Heart left ventricle (tissue), 16 donors: ENCODE measurements at regions not wholly inside any gene's neighbourhood (a gene's known extent, or its start where the extent isn't known, plus 50 kb on each side); places are given as distances from the start of the nearest gene placed in this dataset.
A peak's percentile ranks its signal among the peaks of the same experiment; 100 is the strongest.

ENCODE experiments used
- ATAC-seq, 4 donors: fragments of 200-7000 bp; cut with Tn5 transposase; one replicate each; pipeline ENCODE4 v1.9.1; 2020 to 2022; ENCODE audit warnings: moderate library complexity in 4 of 4, mild to moderate bottlenecking in 3 of 4, moderate number of reproducible peaks in 1 of 4
- DNase-seq, 5 donors: peaks; one replicate each; pipeline ENCODE4 v3.0.0-alpha.2; 2020
- H3K27ac ChIP-seq, 12 donors: fragments of 200-600 bp; sonication (generic) in 4 of 12; one replicate each; pipeline versions ENCODE4 v1.5.0 to v1.8.0; 2016 to 2022; ENCODE audit warnings: mild to moderate bottlenecking in 2 of 12
- H3K27me3 ChIP-seq, 9 donors: fragments of 200-600 bp; sonication (generic) in 2 of 9; one replicate each; pipeline versions ENCODE4 v1.5.1 to v1.8.0; 2016 to 2022; ENCODE audit warnings: mild to moderate bottlenecking in 3 of 9
- H3K36me3 ChIP-seq, 9 donors: fragments of 200-600 bp; sonication (generic) in 2 of 9; one replicate each; pipeline versions ENCODE4 v1.5.0 to v1.8.0; 2018 to 2022; ENCODE audit warnings: mild to moderate bottlenecking in 2 of 9
- H3K4me1 ChIP-seq, 12 donors: fragments of 200-600 bp; sonication (generic) in 4 of 12; one replicate each; pipeline versions ENCODE4 v1.5.0 to v1.8.0; 2016 to 2022; ENCODE audit warnings: mild to moderate bottlenecking in 3 of 12
- H3K4me3 ChIP-seq, 12 donors: fragments of 200-600 bp; sonication (generic) in 4 of 12; one replicate each; pipeline versions ENCODE4 v1.5.0 to v1.8.0; 2017 to 2022; ENCODE audit warnings: mild to moderate bottlenecking in 9 of 12, moderate library complexity in 4 of 12
- H3K9me3 ChIP-seq, 12 donors: fragments of 200-600 bp; sonication (generic) in 4 of 12; one replicate each; pipeline versions ENCODE4 v1.5.0 to v1.8.0; 2016 to 2022; ENCODE audit warnings: mild to moderate bottlenecking in 1 of 12
- CTCF ChIP-seq, 12 donors: fragments of 200-600 bp; sonication (generic) in 4 of 12; IDR thresholded peaks; one replicate each; pipeline versions ENCODE4 v1.5.0 to v1.8.0; 2018 to 2022; ENCODE audit warnings: antibody characterized with exemption in 12 of 12, mild to moderate bottlenecking in 5 of 12
- POLR2A ChIP-seq, 2 donors: fragments of 450-650 bp; IDR thresholded peaks; one replicate each; pipeline ENCODE4 v1.6.1; 2017; ENCODE audit warnings: antibody characterized with exemption in 2 of 2, mild to moderate bottlenecking in 2 of 2, moderate library complexity in 2 of 2
- WGBS, 4 donors: extraction: QIAGEN DNeasy Blood & Tissue Kit in 2 of 4; methylation state at CpG; one replicate each; pipeline versions ENCODE4 v1.1.5 to v1.1.7; 2013 to 2018; 5-methylcytosine and 5-hydroxymethylcytosine counted together
- intact Hi-C, 10 donors: fragments of 100-400 bp; cut with DNase I; formaldehyde crosslinking; loops; one replicate each; pipeline versions ENCODE4 v1.11.1 to v1.14.2; 2022
- donor health status: ischemic (EF 13 %, LVEDD 7.1; RV severe dilation, severe dysfunction).
- donor health status: healthy with polysubstance abuse.
- donor health status: DM: no; HTN: yes; CAD: no.
- donor health status: DM: no; HTN: no; CAD: no.
- donor health status: ischemic (EF 25% LVEDD 6.9; RV normal size, moderate dysfunction).
- donor health status: ischemic (EF 25% LVEDD 5.7; RV mildly dilated, moderate dysfunction).
- donor health status: healthy.
- donor health status: DM: yes; HTN: yes; CAD: no.
- donor health status: ischemic (EF 35%, LVEDD 5.7; RV mildly dilated, moderate dysfunction).
- donor health status: nonischemic (EF 11% LVEDD 7.7; RV severe dilation, severe dysfunction).
- donor health status: DM: yes; HTN: yes; CAD: no.
- donor health status: PGD.
- donor health status: ischemic (EF 29% LVEDD 5.4; RV normal size, mild dysfunction).
- donor health status: nonischemic (EF 23%, LVEDD 6.1; RV moderate dilation, normal function).

GRCh38 chr7:32347244-32347828 lies 142.8 kb downstream of the LSM5 start:
- Histone ChIP-seq H3K36me3 (no peaks in the 10 kb centered on the region), H3K27ac (no peak overlapping the region), H3K9me3 (peaks cover 0 to 3% (median 0%) of the 10 kb centered on the region in 12 donors), H3K4me3 (no peak overlapping the region), H3K27me3 (no peaks in the 10 kb centered on the region), H3K4me1 (no peaks in the 10 kb centered on the region)
- intact Hi-C loops: loop anchor here in 9 of 10 donors (2.0 to 10.0 kb wide), 5 partner anchors 135 to 605 kb away; no protein-coding TSS in a partner anchor
- peak; percentile 45 to 76 (median 66) for TF ChIP-seq CTCF (IDR thresholded peaks at IDR 0.05)
- TF ChIP-seq POLR2A (IDR thresholded peaks at IDR 0.05): no peak
- DNase-seq: no peak
- ATAC-seq: no peak
- 67 to 79% (median 78%) methylated on average over 2 of the region's 2 CpGs for WGBS, 4 donors

- Histone ChIP-seq H3K4me1 (no peaks in the 10 kb centered on the region), H3K9me3 (peaks cover 0 to 3% (median 0%) of the 10 kb centered on the region in 12 donors), H3K27ac (no peak overlapping the region), H3K4me3 (no peak overlapping the region), H3K27me3 (no peaks in the 10 kb centered on the region), H3K36me3 (no peaks in the 10 kb centered on the region)
- intact Hi-C loops: loop anchor here in 9 of 10 donors (2.0 to 10.0 kb wide), 5 partner anchors 134 to 604 kb away; no protein-coding TSS in a partner anchor
- no peak for ATAC-seq
- TF ChIP-seq POLR2A (IDR thresholded peaks at IDR 0.05) (no peak), CTCF (IDR thresholded peaks at IDR 0.05) (no peak)
- DNase-seq: no peak
- 25 to 41% (median 35%) methylated on average over 1 of the region's 1 CpG for WGBS, 4 donors
Observed at GRCh38 chr7:32346253-32346652, 143.9 kb downstream of the LSM5 start.

GRCh38 chr7:32336726-32337125 lies 153.5 kb downstream of the LSM5 start:
- Histone ChIP-seq H3K9me3 (peaks cover 0 to 10% (median under 1%) of the 10 kb centered on the region in 12 donors), H3K4me1 (no peaks in the 10 kb centered on the region), H3K27me3 (peaks cover 0 to 3% (median 0%) of the 10 kb centered on the region in 9 donors), H3K27ac (no peak overlapping the region), H3K36me3 (no peaks in the 10 kb centered on the region), H3K4me3 (no peak overlapping the region)
- no peak for DNase-seq
- intact Hi-C loops: no loop called here
- ATAC-seq: no peak
- 63 to 77% (median 68%) methylated on average over 2 of the region's 2 CpGs for WGBS, 4 donors
- no peak for TF ChIP-seq POLR2A (IDR thresholded peaks at IDR 0.05)
- no peak for TF ChIP-seq CTCF (IDR thresholded peaks at IDR 0.05)

DNA sequence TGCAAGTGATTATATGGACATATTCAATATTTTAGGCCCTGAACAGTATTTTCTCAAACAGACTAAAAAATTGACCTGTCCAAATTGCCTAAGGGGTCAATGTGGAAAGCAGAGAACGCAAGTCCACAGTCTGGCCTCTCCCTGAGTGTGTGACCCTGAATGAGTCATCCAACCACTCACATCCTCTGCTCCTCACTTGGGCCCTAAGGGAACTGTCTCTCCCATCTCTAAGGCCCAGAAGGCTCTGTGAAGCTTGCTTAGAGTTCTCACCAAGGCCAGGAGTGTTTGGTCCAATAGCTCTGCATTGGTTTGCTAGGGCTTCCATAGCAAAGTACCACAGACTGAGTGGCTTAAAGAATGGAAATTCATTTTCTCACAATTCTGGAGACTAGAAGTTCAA lies 155.1 kb downstream of the LSM5 start:
- Histone ChIP-seq H3K27ac (peak overlapping the region in 1 of 12 donors; percentile 48), H3K36me3 (no peaks in the 10 kb centered on the region), H3K4me1 (peaks cover 0 to 2% (median 0%) of the 10 kb centered on the region in 12 donors), H3K4me3 (no peak overlapping the region), H3K27me3 (peaks cover 0 to 3% (median 0%) of the 10 kb centered on the region in 9 donors), H3K9me3 (peaks cover 0 to 16% (median 3%) of the 10 kb centered on the region in 12 donors)
- 33 to 63% (median 55%) methylated on average over 1 of the region's 1 CpG for WGBS, 4 donors
- DNase-seq: peak in 3 of 5 donors; percentile 20 to 35 (median 31)
- peak in 3 of 4 donors; percentile 48 to 84 (median 61) for ATAC-seq
- no peak for TF ChIP-seq CTCF (IDR thresholded peaks at IDR 0.05)
- intact Hi-C loops: no loop called here
